Astrocyte of the spinal cord (primary cell): ENCODE measurements at regions not wholly inside any gene's neighbourhood (a gene's known extent, or its start where the extent isn't known, plus 50 kb on each side); places are given as distances from the start of the nearest gene placed in this dataset.

Source experiments
- DNase-seq: peaks from one replicate; pipeline ENCODE4 v3.0.0; 2011; ENCODE audit warnings: low read depth, low spot score
- H3K4me3 ChIP-seq: 2 replicates; pipeline ENCODE4 v1.5.1; 2011; ENCODE audit warnings: low read depth, mild to moderate bottlenecking, low read length, moderate library complexity
- CTCF ChIP-seq: IDR thresholded peaks from 2 replicates; pipeline ENCODE4 v1.5.1; 2012; ENCODE audit warnings: low read depth, mild to moderate bottlenecking, low read length, inconsistent platforms
- in situ Hi-C: cut with HindIII; loops from 2 replicates; pipeline ENCODE4 v1.10.0; 2017; ENCODE audit warnings: low sequenced_read_pairs

- peak; percentile 91 for TF ChIP-seq CTCF
- DNase-seq: peak; percentile 39
- in situ Hi-C loops: no loop called here
- H3K4me3 ChIP-seq: no peak overlapping the region
Measured at GRCh38 chr5:174317256-174317894, 271.9 kb downstream of the NSG2 start.

- in situ Hi-C loops: no loop called here
- H3K4me3 ChIP-seq: no peak overlapping the region
- TF ChIP-seq CTCF: no peak
- DNase-seq: no peak
Measured at GRCh38 chr5:174318578-174318977, 273.1 kb downstream of the NSG2 start.

- H3K4me3 ChIP-seq: no peak overlapping the region
- no peak for DNase-seq
- TF ChIP-seq CTCF: no peak
- in situ Hi-C loops: no loop called here
Measured at GRCh38 chr5:174319551-174319950, 274.0 kb downstream of the NSG2 start.

GRCh38 chr5:174320051-174320450, 274.5 kb downstream of the NSG2 start:
- no peak for DNase-seq
- H3K4me3 ChIP-seq: no peak overlapping the region
- in situ Hi-C loops: no loop called here
- no peak for TF ChIP-seq CTCF

GRCh38 chr5:174323878-174324281, 278.4 kb downstream of the NSG2 start:
- TF ChIP-seq CTCF: no peak
- peak; percentile 17 for DNase-seq
- in situ Hi-C loops: no loop called here

GRCh38 chr5:174324680-174325079, 279.2 kb downstream of the NSG2 start:
- no peak for DNase-seq
- in situ Hi-C loops: no loop called here
- no peak overlapping the region for H3K4me3 ChIP-seq
- no peak for TF ChIP-seq CTCF

More at GRCh38 chr5:174323878-174324281, 278.4 kb downstream of the NSG2 start:
- no peak overlapping the region for H3K4me3 ChIP-seq
